22Rv1 (cell line): ENCODE measurements at regions not wholly inside any gene's neighbourhood (a gene's known extent, or its start where the extent isn't known, plus 50 kb on each side); places are given as distances from the start of the nearest gene placed in this dataset.

Experiments
- H3K27ac ChIP-seq: fragments of 450-650 bp; 2 replicates; pipeline ENCODE4 v1.5.1; 2017
- CTCF ChIP-seq: fragments of 450-650 bp; IDR thresholded peaks from 2 replicates; pipeline ENCODE4 v1.5.1; 2017; ENCODE audit warnings: mild to moderate bottlenecking
- ZFX ChIP-seq: fragments of 450-650 bp; IDR thresholded peaks from 2 replicates; pipeline ENCODE4 v1.6.1; 2017; ENCODE audit warnings: antibody characterized with exemption, borderline replicate concordance

DNA sequence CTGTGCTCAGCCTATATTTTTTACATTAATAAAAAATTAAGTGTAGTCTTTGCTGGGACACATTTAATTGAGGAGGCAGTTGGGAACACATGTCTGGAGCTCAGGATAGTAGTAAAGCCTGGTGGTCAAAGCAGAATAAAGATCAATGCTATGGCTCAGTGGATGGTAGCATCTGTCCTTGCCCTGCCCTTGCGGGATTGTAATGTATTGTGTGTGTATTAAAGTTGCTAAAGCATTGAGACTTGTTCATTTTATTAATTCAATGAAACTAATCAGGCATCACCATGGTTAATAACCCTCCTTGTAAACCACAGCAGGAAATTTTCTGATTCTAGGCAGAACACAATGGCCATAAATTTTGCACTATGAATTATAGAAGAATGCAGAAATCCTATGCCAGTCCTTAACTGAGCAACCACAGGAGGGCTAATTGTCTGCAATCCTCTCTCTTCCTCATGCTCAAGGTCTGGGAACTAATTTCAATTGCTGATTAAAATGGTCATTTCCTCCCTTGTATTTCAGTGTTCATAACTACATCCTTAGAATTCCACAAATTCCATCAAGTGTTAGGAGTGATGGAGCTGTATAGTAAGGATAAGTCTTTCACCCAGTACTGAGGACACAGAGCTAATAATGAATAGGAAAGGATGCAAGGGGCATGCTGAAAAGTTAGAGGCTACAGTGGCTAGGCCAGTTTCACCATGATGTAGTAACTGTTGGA lies 403.2 kb upstream of the DDI1 start:
- no peak overlapping the region for H3K27ac ChIP-seq

DNA sequence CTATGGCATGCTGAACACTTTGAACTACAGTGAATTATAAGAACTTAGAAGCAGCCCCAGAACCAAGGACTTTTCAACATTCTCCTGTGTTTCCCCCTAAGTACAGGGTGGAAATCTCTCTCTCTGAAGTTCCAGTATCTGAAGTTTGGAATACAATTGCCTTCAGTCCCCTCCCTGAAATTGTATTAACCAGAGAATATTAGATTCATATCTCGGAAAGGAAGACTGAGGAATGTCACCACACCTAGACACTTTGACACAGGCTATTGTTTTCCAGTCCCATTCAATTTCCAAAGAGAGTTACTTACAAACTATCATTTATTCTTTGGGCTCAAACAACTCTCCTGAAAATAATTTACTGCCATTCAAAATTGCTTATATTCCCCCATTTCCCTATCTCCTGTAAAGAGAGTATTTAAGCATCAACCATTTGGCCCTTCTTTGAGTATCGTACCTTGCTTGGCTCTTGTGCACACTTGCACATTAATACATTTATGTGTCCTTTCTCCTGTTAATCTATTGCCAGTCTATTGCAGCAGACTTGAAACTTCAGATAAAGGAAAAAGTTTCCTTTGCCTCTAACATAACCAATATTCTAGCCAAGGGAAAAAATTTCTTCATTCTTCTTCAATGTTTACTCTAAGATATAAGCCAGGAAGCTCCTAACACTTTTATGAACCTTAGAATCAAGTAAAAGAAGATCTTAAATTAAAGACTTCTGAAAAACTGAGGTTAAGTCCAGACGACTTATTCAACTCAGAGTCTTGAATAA lies 402.4 kb upstream of the DDI1 start:
- no peak overlapping the region for H3K27ac ChIP-seq
- TF ChIP-seq ZFX (no peak), CTCF (no peak)

More for the DNA sequence above, 403.2 kb upstream of the DDI1 start:
- TF ChIP-seq ZFX, result no peak
- TF ChIP-seq CTCF, result no peak

GRCh38 chr11:103636232-103636631 lies 400.2 kb upstream of the DDI1 start:
- no peak overlapping the region for H3K27ac ChIP-seq
- no peak for TF ChIP-seq CTCF
- TF ChIP-seq ZFX, result no peak

DNA sequence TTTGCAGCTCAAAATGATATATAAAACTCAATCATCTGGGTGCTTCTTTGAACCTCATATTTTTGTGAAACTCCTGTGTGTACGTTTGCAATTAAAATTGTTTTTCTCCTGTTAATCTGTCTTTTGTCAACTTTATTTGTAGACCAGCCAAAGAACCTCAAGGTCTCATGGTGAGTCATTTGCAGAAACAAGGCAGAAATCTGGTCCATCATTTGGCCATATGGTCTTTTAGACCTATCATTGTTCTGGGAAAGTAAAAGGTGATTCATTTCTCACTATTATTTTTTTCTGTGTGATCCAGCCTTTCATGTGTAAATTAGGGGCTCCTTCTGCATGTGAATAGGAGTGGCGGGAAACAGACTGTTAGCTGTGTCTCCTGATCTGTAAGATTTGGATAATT lies 399.1 kb upstream of the DDI1 start:
- TF ChIP-seq ZFX (no peak), CTCF (no peak)
- no peak overlapping the region for H3K27ac ChIP-seq

- no peak for TF ChIP-seq CTCF
- no peak for TF ChIP-seq ZFX
- H3K27ac ChIP-seq, result no peak overlapping the region
These were observed 398.6 kb upstream of the DDI1 start for GRCh38 chr11:103637831-103638230.

- TF ChIP-seq CTCF, result no peak
- TF ChIP-seq ZFX, result no peak
- no peak overlapping the region for H3K27ac ChIP-seq
These were observed 391.8 kb upstream of the DDI1 start for GRCh38 chr11:103644676-103645075.

DNA sequence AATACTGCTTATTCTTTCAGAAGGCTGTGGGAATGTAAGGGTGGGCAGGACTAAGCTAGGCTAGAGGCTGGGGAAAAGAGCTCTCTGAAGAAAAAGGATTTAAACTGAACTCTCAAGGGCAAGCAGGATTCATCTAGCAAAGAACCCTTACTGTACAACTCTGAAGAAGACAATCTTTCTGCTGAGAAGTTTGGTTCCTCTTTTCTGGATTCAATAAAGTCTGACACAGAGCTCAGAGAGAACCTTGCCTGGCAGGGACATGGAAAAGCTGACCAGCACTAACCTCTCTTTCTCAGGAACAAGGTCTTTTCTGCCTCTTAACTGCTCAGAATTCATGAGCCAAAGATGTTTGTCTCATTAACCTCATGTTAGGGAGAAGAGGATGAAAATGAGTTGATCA lies 388.4 kb upstream of the DDI1 start:
- H3K27ac ChIP-seq, result no peak overlapping the region
- TF ChIP-seq ZFX, result no peak
- TF ChIP-seq CTCF, result no peak
